IPS-20b (cell line): ENCODE measurements at regions not wholly inside any gene's neighbourhood (a gene's known extent, or its start where the extent isn't known, plus 50 kb on each side); places are given as distances from the start of the nearest gene placed in this dataset.

Experiments used
- H3K27ac ChIP-seq: one replicate; pipeline ENCODE4 v1.5.1; 2013; ENCODE audit warnings: low read length
- H3K27me3 ChIP-seq: 2 replicates; pipeline ENCODE4 v1.6.1; 2013; ENCODE audit warnings: mild to moderate bottlenecking, low read length, inconsistent platforms; ENCODE audit not compliant: insufficient read depth
- H3K36me3 ChIP-seq: 2 replicates; pipeline ENCODE4 v1.6.1; 2013; ENCODE audit warnings: low read depth, mild to moderate bottlenecking, inconsistent platforms, low read length, moderate library complexity; ENCODE audit not compliant: insufficient read depth
- H3K4me1 ChIP-seq: 2 replicates; pipeline ENCODE4 v1.6.1; 2013; ENCODE audit warnings: mild to moderate bottlenecking, control low read depth, inconsistent platforms, low read length, moderate library complexity; ENCODE audit not compliant: insufficient read depth
- H3K4me3 ChIP-seq: 2 replicates; pipeline ENCODE4 v1.5.1; 2013; ENCODE audit warnings: mild to moderate bottlenecking, low read length, inconsistent platforms
- H3K9ac ChIP-seq: 2 replicates; pipeline ENCODE4 v1.6.1; 2013; ENCODE audit warnings: low read depth, mild to moderate bottlenecking, inconsistent platforms, low read length, moderate library complexity
- H3K9me3 ChIP-seq: 2 replicates; pipeline ENCODE4 v1.6.1; 2013; ENCODE audit warnings: mild to moderate bottlenecking, low read depth, low read length, inconsistent platforms; ENCODE audit not compliant: insufficient read depth

DNA sequence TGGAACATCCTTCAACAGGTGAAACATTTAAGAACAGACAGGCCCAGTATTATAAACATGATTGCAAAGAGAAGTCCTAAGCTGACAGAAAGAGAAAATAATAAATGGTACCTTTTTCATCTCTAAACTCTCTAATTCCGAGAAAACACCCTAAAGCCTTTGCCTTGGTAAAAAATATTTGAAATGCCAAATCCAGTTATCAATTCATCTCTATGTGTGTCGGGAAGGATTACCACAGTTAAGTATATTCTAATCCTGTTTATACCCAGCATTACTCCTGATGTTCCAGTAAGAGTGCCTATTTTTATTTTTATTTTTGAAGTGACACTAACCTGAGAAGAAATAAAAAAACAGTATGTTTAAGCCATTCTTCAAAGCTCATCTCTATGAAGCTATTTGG lies 219.3 kb upstream of the NANOGP8 start:
- no peak overlapping the region for H3K9ac ChIP-seq
- no peaks in the 10 kb centered on the region for H3K9me3 ChIP-seq
- no peak overlapping the region for H3K4me3 ChIP-seq
- H3K4me1 ChIP-seq = peaks cover 8% of the 10 kb centered on the region; the same call in 1 of the 2 replicates
- H3K36me3 ChIP-seq = no peaks in the 10 kb centered on the region
- H3K27ac ChIP-seq = no peak overlapping the region
- no peaks in the 10 kb centered on the region for H3K27me3 ChIP-seq

DNA sequence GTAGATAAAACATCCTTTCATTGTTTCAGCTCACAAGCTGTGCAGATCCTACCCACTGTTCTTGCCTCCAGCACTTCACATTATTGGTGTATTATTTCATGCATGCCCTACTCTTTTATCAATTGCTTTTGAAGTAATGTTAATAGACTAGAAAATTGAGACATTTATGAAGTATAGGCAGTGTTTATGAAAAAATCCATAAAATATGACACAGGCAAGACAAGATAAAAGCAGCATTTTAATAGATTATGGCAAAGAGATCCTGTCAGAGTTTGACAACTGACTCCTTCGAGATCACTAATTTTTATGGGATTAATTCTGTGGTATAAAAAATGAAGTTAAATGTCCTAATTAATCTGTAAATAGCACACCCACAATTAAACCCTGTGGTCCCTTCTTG lies 217.2 kb upstream of the NANOGP8 start:
- no peak overlapping the region for H3K27ac ChIP-seq
- peaks cover 8% of the 10 kb centered on the region; the same call in 1 of the 2 replicates for H3K4me1 ChIP-seq
- H3K27me3 ChIP-seq = no peaks in the 10 kb centered on the region
- H3K9ac ChIP-seq = no peak overlapping the region
- no peaks in the 10 kb centered on the region for H3K36me3 ChIP-seq
- H3K4me3 ChIP-seq = no peak overlapping the region
- H3K9me3 ChIP-seq = no peaks in the 10 kb centered on the region

DNA sequence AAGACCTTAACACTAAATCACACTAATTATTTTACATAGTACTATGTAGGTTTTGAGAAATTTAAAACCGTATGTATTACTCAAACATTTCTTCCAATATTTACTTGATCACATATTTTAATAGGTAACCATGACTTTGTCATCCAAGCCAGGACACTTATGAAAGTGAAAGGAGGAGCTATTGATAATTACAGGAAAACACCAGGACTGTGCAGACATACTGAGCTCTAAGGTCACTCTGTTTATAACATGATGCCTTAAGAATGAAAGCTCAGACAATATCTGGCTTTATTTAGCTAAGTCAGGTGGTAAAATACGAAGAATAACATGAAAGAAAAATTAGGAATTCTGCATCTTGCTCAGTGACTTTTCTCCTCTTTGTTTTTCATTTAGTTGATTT lies 216.0 kb upstream of the NANOGP8 start:
- no peaks in the 10 kb centered on the region for H3K36me3 ChIP-seq
- H3K27me3 ChIP-seq = no peaks in the 10 kb centered on the region
- H3K27ac ChIP-seq = no peak overlapping the region
- no peaks in the 10 kb centered on the region for H3K4me1 ChIP-seq
- H3K9me3 ChIP-seq = no peaks in the 10 kb centered on the region
- H3K4me3 ChIP-seq = no peak overlapping the region
- no peak overlapping the region for H3K9ac ChIP-seq

DNA sequence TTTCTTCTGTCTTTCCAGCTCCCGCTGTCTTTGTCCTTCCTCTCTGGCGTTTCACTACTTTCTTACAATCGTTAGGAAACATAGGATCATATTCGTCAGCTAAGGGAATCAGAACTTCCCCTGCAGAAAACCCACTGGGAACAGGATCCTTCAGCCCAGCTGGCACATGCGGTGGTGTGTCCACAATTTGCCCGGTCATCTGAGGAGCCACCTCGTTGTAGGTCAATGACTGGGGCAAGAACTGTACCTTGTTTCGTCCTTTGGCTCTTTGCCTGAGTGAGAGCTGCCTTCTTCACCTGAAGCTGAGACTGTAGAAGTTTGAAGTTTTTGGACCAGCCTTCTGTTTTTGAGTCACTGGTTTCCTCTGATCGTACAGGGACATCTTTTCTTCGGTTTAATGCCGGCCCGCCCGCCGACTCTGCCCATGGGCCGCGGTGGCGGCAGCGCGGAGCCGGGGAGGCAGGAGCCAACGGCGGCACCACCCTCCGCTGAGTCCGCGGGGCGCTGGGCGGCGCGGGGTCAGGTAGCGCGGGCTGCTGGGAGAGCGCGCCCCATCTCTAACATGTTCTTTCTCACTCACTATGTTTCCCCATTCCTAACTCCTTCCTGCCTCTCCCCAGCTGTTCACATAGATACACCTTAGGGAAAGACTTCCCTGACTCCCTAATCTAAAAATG lies 214.1 kb upstream of the NANOGP8 start:
- Histone ChIP-seq H3K9ac (no peak overlapping the region), H3K4me1 (no peaks in the 10 kb centered on the region), H3K4me3 (no peak overlapping the region), H3K9me3 (no peaks in the 10 kb centered on the region), H3K27me3 (no peaks in the 10 kb centered on the region), H3K36me3 (no peaks in the 10 kb centered on the region), H3K27ac (no peak overlapping the region)

DNA sequence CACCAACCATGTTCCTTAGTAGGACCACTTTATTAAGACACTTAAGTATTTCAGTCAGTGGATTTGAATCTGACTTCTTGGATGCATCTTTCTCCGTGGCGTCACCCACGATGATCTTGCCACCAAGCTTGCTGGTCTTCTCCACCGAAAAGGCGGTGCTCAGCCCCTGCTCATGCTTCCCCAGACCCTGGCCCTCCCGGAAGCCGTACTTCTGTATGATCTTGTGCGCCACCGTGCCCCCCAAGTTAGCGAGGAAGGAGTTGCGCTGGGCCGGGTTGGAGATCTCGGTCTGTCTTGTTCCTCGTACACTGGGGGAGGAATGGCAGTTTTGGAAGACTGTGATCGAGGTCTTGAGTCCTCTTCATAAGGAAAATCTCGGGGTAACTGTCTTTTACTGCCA lies 213.4 kb upstream of the NANOGP8 start:
- H3K9me3 ChIP-seq = no peaks in the 10 kb centered on the region
- no peaks in the 10 kb centered on the region for H3K27me3 ChIP-seq
- no peaks in the 10 kb centered on the region for H3K4me1 ChIP-seq
- no peak overlapping the region for H3K9ac ChIP-seq
- H3K27ac ChIP-seq = no peak overlapping the region
- H3K36me3 ChIP-seq = no peaks in the 10 kb centered on the region
- no peak overlapping the region for H3K4me3 ChIP-seq

DNA sequence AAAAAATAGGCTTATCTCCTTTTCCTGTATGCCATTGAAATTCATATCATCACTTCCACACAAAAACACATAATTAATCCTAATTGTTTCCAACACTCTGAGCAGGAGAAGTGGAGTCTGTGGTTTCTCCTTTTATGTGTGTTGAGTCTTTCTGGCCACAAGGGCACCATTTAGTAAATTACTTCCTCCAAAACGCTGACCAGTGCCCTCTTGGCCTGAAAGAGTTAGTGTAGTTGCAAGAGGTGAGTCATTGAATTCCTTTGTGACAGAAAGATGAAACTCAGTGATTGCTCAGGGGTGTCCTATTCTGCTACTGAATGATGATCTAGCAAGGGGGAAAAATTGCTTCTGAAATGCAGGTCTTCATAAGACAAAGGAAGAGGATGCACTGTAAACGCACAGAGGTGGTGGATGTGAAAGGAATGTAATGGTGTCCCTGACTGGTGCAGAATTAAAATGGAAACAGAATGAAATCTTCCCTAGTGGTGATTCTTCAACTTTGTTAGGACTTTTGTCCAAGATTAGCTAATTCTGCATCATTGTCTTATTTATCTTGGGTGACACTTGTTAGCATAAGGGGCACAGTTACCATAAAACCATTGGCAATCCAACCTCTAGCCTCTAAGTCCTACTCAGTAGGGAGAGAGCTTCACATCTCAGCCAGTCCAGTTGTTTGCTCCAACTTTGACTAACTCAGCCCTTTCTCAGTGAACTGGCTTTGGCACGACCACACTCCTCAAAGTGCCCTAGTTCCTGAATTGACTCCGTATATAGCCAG lies 208.4 kb upstream of the NANOGP8 start:
- Histone ChIP-seq H3K27ac (no peak overlapping the region), H3K4me1 (no peaks in the 10 kb centered on the region)

DNA sequence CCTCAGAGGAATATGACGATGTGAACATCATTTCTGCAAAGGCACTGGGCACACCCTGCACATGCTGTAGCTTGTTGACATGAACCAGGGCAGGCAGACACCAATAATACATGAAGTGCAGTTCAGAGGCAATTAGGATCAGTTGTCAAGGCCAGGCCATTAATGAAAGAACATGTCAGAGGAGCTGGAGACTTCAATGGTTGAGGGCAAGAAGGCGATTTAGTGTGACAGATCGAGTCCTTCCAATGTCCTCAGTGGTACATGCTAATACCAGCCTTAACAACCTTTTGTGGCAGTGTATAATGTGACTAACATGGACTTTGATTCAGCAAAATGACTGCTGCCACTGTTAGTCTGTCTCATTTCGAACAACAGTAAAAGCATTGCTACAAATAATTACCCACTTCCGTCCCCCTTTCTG lies 205.2 kb upstream of the NANOGP8 start:
- Histone ChIP-seq H3K36me3 (no peaks in the 10 kb centered on the region), H3K27me3 (no peaks in the 10 kb centered on the region), H3K9ac (no peak overlapping the region), H3K4me1 (no peaks in the 10 kb centered on the region), H3K27ac (no peak overlapping the region), H3K4me3 (no peak overlapping the region), H3K9me3 (no peaks in the 10 kb centered on the region)

More for the DNA sequence above, 208.4 kb upstream of the NANOGP8 start:
- Histone ChIP-seq H3K9me3 (no peaks in the 10 kb centered on the region), H3K9ac (no peak overlapping the region), H3K36me3 (no peaks in the 10 kb centered on the region), H3K27me3 (no peaks in the 10 kb centered on the region), H3K4me3 (no peak overlapping the region)

DNA sequence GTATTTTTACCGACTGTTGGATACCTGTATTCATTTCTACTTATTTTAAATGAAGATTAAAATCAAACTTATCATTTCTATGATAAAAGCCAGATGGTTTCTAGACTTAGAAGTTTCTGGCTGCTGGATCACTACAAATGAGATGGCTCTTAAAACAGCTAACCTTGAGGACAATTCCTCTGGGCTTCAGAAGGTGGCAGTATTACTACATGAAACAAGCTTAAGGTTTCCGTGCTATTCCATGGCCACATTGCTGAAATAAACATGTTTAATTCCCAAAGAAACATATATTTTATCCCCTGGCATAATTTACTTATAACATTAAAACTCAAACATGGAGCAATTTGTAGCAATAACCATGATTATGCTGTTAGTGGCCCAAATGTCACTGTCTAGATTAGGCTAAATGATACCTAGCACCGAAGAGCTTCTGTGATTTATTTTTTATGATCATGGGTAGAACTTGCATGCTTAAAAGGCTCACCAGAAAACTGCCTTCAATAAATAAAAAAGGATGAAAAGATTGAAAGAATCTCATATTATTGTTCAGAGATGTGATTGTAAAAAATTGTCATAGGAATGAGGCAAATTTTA lies 204.0 kb upstream of the NANOGP8 start:
- no peaks in the 10 kb centered on the region for H3K4me1 ChIP-seq
- no peaks in the 10 kb centered on the region for H3K36me3 ChIP-seq
- no peaks in the 10 kb centered on the region for H3K9me3 ChIP-seq
- H3K27ac ChIP-seq = no peak overlapping the region
- H3K27me3 ChIP-seq = no peaks in the 10 kb centered on the region
- H3K9ac ChIP-seq = no peak overlapping the region
- H3K4me3 ChIP-seq = no peak overlapping the region

DNA sequence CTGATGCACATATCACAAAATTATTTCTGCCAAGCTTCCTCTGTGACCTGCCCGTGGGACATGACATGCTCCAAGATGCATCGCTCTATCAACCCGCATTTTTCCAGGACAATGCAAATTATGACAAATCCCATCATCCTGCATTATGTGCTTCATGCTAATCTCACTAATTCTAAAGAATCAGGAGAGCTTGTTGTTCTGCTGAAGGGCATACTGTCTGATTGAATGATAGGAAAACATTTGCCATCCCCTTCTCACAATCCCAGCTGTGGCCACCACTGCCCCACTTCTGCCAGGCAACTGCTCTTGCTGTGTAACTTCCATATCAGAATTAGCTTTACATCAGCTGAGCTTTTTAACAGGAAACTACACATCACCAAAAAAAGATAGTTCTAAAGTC lies 203.5 kb upstream of the NANOGP8 start:
- no peaks in the 10 kb centered on the region for H3K4me1 ChIP-seq
- H3K4me3 ChIP-seq = no peak overlapping the region
- no peaks in the 10 kb centered on the region for H3K27me3 ChIP-seq
- no peak overlapping the region for H3K27ac ChIP-seq
- no peaks in the 10 kb centered on the region for H3K36me3 ChIP-seq
- no peak overlapping the region for H3K9ac ChIP-seq
- no peaks in the 10 kb centered on the region for H3K9me3 ChIP-seq

DNA sequence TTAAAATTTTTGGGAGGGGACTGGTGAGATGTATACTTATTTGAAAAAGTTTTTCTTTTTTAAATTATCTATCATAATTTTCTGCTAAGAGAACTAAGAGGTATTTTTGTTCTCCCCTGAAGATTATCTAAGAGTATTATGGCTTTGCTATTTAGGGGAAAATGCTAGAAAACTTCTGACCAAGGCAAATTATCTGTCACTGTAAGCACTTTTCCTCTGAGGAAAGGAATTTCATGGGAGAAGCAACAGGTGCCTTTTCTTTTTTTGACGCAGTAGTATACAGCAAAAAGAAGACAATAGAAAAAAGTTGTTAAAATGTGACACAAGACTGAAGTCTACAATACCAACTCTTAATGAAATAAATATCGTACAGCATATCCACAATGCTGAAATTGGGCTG lies 201.6 kb upstream of the NANOGP8 start:
- Histone ChIP-seq H3K36me3 (no peaks in the 10 kb centered on the region), H3K9ac (no peak overlapping the region), H3K4me1 (no peaks in the 10 kb centered on the region), H3K27me3 (no peaks in the 10 kb centered on the region), H3K27ac (no peak overlapping the region), H3K4me3 (no peak overlapping the region), H3K9me3 (no peaks in the 10 kb centered on the region)

DNA sequence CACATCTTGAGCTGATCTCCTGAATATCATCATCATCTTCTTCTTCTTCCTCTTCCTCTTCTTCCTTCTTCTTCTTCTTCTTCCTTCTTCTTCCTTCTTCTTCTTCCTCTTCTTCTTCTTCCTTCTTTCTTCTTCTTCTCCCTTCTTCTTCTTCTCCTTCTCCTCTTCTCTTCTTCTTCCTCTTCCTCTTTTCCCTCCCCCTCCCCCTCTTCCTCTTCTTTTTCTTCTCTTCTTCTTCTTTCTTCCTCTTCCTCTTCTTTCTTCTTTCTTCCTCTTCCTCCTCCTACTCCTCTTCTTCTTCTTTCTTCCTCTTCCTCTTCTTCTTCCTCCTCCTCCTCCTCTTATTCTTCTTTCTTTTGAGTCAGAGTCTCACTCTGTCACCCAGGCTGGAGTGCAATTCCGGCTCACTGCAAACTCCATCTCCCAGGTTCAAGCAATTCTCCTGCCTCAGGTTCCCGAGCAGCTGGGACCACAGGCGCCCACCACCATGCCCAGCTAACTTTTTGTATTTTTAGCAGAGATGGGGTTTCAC lies 197.9 kb upstream of the NANOGP8 start:
- Histone ChIP-seq H3K9ac (no peak overlapping the region), H3K9me3 (peaks cover 10% of the 10 kb centered on the region; the same call in 1 of the 2 replicates), H3K27me3 (no peaks in the 10 kb centered on the region), H3K36me3 (no peaks in the 10 kb centered on the region), H3K4me1 (no peaks in the 10 kb centered on the region), H3K27ac (no peak overlapping the region), H3K4me3 (no peak overlapping the region)
